ENCODE measurements at regions not wholly inside any gene's neighbourhood (a gene's known extent, or its start where the extent isn't known, plus 50 kb on each side); places are given as distances from the start of the nearest gene placed in this dataset.

DNA sequence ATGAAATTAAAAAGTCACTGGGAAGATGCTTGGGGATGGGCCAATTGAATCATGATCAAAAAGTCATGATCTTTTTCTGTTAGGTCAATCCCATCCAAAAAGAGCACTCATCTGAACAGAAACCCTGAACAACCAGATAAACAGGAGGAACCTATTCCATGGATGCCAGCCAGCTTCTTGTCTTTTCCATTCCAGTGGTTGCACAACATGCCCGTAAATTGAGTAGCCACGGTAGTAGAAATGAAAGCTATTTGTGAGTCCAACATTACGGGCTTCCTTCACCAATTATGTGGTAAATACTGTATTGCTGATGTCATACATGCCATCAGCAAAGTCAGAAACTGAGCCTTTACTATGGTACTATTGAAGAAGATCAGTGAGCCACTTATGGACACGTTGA lies 982.4 kb upstream of the HS3ST1 start:
- no peaks in the 10 kb centered on the region for H3K79me1 ChIP-seq (ENCODE audit: low read depth, low read length)

More for the DNA sequence above, 982.4 kb upstream of the HS3ST1 start:
- FAIRE-seq (no peak), DNase-seq (ENCODE audit: low read depth in 1 of 2, low spot score in 2 of 2) (no peak)
- 87% methylated on average over 4 of the region's 4 CpGs; no CpG with 5 or more reads in 1 of the 2 experiments for WGBS, 2 experiments (ENCODE audit: extremely low coverage in 1 of 2, insufficient coverage in 1 of 2, insufficient read length in 1 of 2, insufficient replicate concordance in 2 of 2, low coverage in 1 of 2, low lambda C conversion rate in 2 of 2, missing lambda C conversion rate in 1 of 2)
- Histone ChIP-seq H2BK120ac (replicated peaks; ENCODE audit: low read depth, low read length) (no peak overlapping the region), H3K23me2 (ENCODE audit: low read depth, low read length) (no peaks in the 10 kb centered on the region; the same call in 1 of the 2 replicates), H3K56ac (replicated peaks; ENCODE audit: insufficient read length, low read depth, low read length) (no peak overlapping the region), H3K27ac (ENCODE audit: low read depth, low read length) (no peak overlapping the region), H4K5ac (ENCODE audit: insufficient read length, low read depth, low read length) (no peak overlapping the region), H2BK20ac (ENCODE audit: low read length) (no peak overlapping the region), H3K23ac (ENCODE audit: insufficient read length) (no peak overlapping the region), H3K18ac (ENCODE audit: extremely low read depth, low read length) (no peak overlapping the region), H2BK15ac (ENCODE audit: low read length) (no peak overlapping the region), H3K9me3 (ENCODE audit: insufficient read depth in 2 of 2, low read depth in 1 of 2, low read length in 1 of 2) (no peaks in the 10 kb centered on the region), H4K8ac (ENCODE audit: extremely low read depth, insufficient read depth, low read length) (no peak overlapping the region), H3K4me1 (replicated peaks in 1 of 4; ENCODE audit: control insufficient read depth in 3 of 4, insufficient read depth in 4 of 4, low read length in 3 of 4) (no peaks in the 10 kb centered on the region), H3K14ac (ENCODE audit: insufficient read length) (no peak overlapping the region), H2AK5ac (ENCODE audit: low read depth, low read length) (no peak overlapping the region), H2BK5ac (ENCODE audit: low read depth, low read length) (no peak overlapping the region), H3K27me3 (replicated peaks in 1 of 4; ENCODE audit: control insufficient read depth in 3 of 4, extremely low read depth in 1 of 4, insufficient read depth in 3 of 4, low read length in 3 of 4) (peaks cover 0 to 1% (median 0%) of the 10 kb centered on the region in 4 experiments; a peak in 1 of 7 replicates), H4K20me1 (replicated peaks in 1 of 2; ENCODE audit: control insufficient read depth in 1 of 2, insufficient read depth in 2 of 2, low read length in 2 of 2) (no peaks in the 10 kb centered on the region), H3K36me3 (ENCODE audit: control insufficient read depth in 2 of 4, insufficient read depth in 4 of 4, low read length in 3 of 4) (no peaks in the 10 kb centered on the region), H3K79me2 (ENCODE audit: control insufficient read depth in 1 of 2, insufficient read depth in 2 of 2, low read length in 2 of 2) (no peaks in the 10 kb centered on the region), H3K4me3 (ENCODE audit: extremely low read depth in 1 of 4, insufficient read depth in 2 of 4, low read depth in 3 of 4, low read length in 4 of 4) (no peak overlapping the region), H3K4ac (replicated peaks; ENCODE audit: insufficient read length, low read depth, low read length) (no peak overlapping the region), H4K91ac (replicated peaks; ENCODE audit: insufficient read length, low read length) (no peak overlapping the region), H2BK12ac (ENCODE audit: low read depth, low read length) (no peak overlapping the region), H3K9ac (replicated peaks in 1 of 4; ENCODE audit: extremely low read depth in 1 of 4, low read depth in 3 of 4, low read length in 3 of 4) (no peak overlapping the region), H2AFZ (ENCODE audit: low read length) (no peak overlapping the region), H3K4me2 (ENCODE audit: insufficient read depth in 1 of 2, low read depth in 2 of 2, low read length in 2 of 2) (no peak overlapping the region)
- CTCF ChIA-PET (ENCODE audit: partially characterized antibody): interaction anchor here (1.3 kb wide), 1 partner anchor 362 kb away, joined by 3 read pairs; no protein-coding TSS in a partner anchor
- POLR2A ChIA-PET (ENCODE audit: partially characterized antibody): no interaction called here
- TF ChIP-seq, protein P1, sequence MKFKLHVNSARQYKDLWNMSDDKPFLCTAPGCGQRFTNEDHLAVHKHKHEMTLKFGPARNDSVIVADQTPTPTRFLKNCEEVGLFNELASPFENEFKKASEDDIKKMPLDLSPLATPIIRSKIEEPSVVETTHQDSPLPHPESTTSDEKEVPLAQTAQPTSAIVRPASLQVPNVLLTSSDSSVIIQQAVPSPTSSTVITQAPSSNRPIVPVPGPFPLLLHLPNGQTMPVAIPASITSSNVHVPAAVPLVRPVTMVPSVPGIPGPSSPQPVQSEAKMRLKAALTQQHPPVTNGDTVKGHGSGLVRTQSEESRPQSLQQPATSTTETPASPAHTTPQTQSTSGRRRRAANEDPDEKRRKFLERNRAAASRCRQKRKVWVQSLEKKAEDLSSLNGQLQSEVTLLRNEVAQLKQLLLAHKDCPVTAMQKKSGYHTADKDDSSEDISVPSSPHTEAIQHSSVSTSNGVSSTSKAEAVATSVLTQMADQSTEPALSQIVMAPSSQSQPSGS (IDR thresholded peaks at IDR 0.05; ENCODE audit: low read length): no peak
- TF ChIP-seq CBX5 (IDR thresholded peaks at IDR 0.05; ENCODE audit: low read depth, low read length) (no peak), EP300 (IDR thresholded peaks at IDR 0.05; ENCODE audit: borderline replicate concordance in 1 of 2, low read depth in 2 of 2, low read length in 2 of 2) (no peak), PHF8 (conservative IDR thresholded peaks at IDR 0.05; ENCODE audit: low read depth, low read length) (no peak), RBBP5 (IDR thresholded peaks at IDR 0.05; ENCODE audit: borderline replicate concordance, low read depth, low read length) (no peak), SIRT6 (IDR thresholded peaks at IDR 0.05; ENCODE audit: low read length) (no peak), SUZ12 (IDR thresholded peaks at IDR 0.05; ENCODE audit: low read length) (no peak), POLR2A (IDR thresholded peaks at IDR 0.05; ENCODE audit: control extremely low read depth in 1 of 2, low read depth in 2 of 2, low read length in 2 of 2) (no peak), CTBP2 (IDR thresholded peaks at IDR 0.05; ENCODE audit: borderline replicate concordance, insufficient read depth, insufficient read length, low read length) (no peak), TBP (IDR thresholded peaks at IDR 0.05; ENCODE audit: low read depth, low read length) (no peak)
